ENCODE measurements at regions not wholly inside any gene's neighbourhood (a gene's known extent, or its start where the extent isn't known, plus 50 kb on each side); places are given as distances from the start of the nearest gene placed in this dataset.

- TF ChIP-seq CTCF (IDR thresholded peaks at IDR 0.05; ENCODE audit: low read depth, low read length, poor library complexity, severe bottlenecking) (peak; percentile 13), EZH2phosphoT487 (IDR thresholded peaks at IDR 0.05; ENCODE audit: borderline replicate concordance, low read length) (no peak)
Observed at GRCh38 chr13:106376401-106377112, 158.9 kb downstream of the EFNB2 start.
